Esophagus (tissue), 2 donors: ENCODE measurements at regions not wholly inside any gene's neighbourhood (a gene's known extent, or its start where the extent isn't known, plus 50 kb on each side); places are given as distances from the start of the nearest gene placed in this dataset.

Experiments used
- H3K27ac ChIP-seq, 2 donors: one replicate each; pipeline ENCODE4 v1.5.1; 2013; ENCODE audit warnings: low read depth in 2 of 2, mild to moderate bottlenecking in 2 of 2, inconsistent platforms in 1 of 2, low read length in 1 of 2, moderate library complexity in 1 of 2
- H3K27me3 ChIP-seq, 2 donors: one replicate each; pipeline ENCODE4 v1.6.1; 2013; ENCODE audit warnings: low read length in 2 of 2, control low read depth in 1 of 2, mild to moderate bottlenecking in 1 of 2; ENCODE audit not compliant: insufficient read depth in 2 of 2, control insufficient read depth in 1 of 2
- H3K36me3 ChIP-seq, 2 donors: one replicate each; pipeline ENCODE4 v1.6.1; 2013; ENCODE audit warnings: low read length in 1 of 2; ENCODE audit not compliant: control insufficient read depth in 2 of 2, insufficient read depth in 2 of 2
- H3K4me1 ChIP-seq, 2 donors: one replicate each; pipeline ENCODE4 v1.6.1; 2013; ENCODE audit warnings: low read length in 1 of 2; ENCODE audit not compliant: control insufficient read depth in 2 of 2, insufficient read depth in 2 of 2
- H3K4me3 ChIP-seq, 2 donors: one replicate each; pipeline ENCODE4 v1.5.1; 2013; ENCODE audit warnings: low read length in 2 of 2, mild to moderate bottlenecking in 2 of 2, low read depth in 1 of 2, moderate library complexity in 1 of 2
- H3K9me3 ChIP-seq, 2 donors: one replicate each; pipeline ENCODE4 v1.6.1; 2013; ENCODE audit warnings: mild to moderate bottlenecking in 2 of 2, low read depth in 1 of 2, low read length in 1 of 2, moderate library complexity in 1 of 2; ENCODE audit not compliant: control insufficient read depth in 2 of 2, insufficient read depth in 1 of 2
- WGBS, 2 donors: extraction: QIAGEN DNeasy Blood & Tissue Kit; methylation state at CpG; one replicate each; pipeline ENCODE4 v1.1.7; 2013; 5-methylcytosine and 5-hydroxymethylcytosine counted together
- donor health status: healthy with polysubstance abuse.
- donor health status: Bipolar disorder and iron deficiency.

- Histone ChIP-seq H3K9me3 (no peaks in the 10 kb centered on the region), H3K36me3 (no peaks in the 10 kb centered on the region), H3K4me1 (no peaks in the 10 kb centered on the region), H3K4me3 (no peak overlapping the region), H3K27ac (no peak overlapping the region), H3K27me3 (no peaks in the 10 kb centered on the region)
- WGBS, 2 donors = 84 to 86% methylated on average over 2 of the region's 2 CpGs
These were observed 727.7 kb upstream of the SLIT2 start for GRCh38 chr4:19523964-19524363.

- WGBS, 2 donors = 92 to 94% methylated on average over 3 of the region's 3 CpGs
These were observed 728.7 kb upstream of the SLIT2 start for GRCh38 chr4:19522966-19523365.

GRCh38 chr4:19520939-19521520, 730.7 kb upstream of the SLIT2 start:
- Histone ChIP-seq H3K27ac (no peak overlapping the region), H3K36me3 (no peaks in the 10 kb centered on the region), H3K4me3 (no peak overlapping the region), H3K4me1 (no peaks in the 10 kb centered on the region), H3K27me3 (no peaks in the 10 kb centered on the region), H3K9me3 (no peaks in the 10 kb centered on the region)
- WGBS, 2 donors = 41 to 48% methylated on average over 7 of the region's 7 CpGs

More at GRCh38 chr4:19522966-19523365, 728.7 kb upstream of the SLIT2 start:
- H3K36me3 ChIP-seq = no peaks in the 10 kb centered on the region
- no peaks in the 10 kb centered on the region for H3K9me3 ChIP-seq
- no peaks in the 10 kb centered on the region for H3K4me1 ChIP-seq
- H3K27me3 ChIP-seq = no peaks in the 10 kb centered on the region
- no peak overlapping the region for H3K27ac ChIP-seq
- no peak overlapping the region for H3K4me3 ChIP-seq

GRCh38 chr4:19514276-19515070, 737.2 kb upstream of the SLIT2 start:
- Histone ChIP-seq H3K27ac (no peak overlapping the region), H3K4me3 (no peak overlapping the region), H3K27me3 (no peaks in the 10 kb centered on the region), H3K4me1 (no peaks in the 10 kb centered on the region), H3K36me3 (no peaks in the 10 kb centered on the region), H3K9me3 (no peaks in the 10 kb centered on the region)
- WGBS, 2 donors = 74 to 83% methylated on average over 1 of the region's 1 CpG

GRCh38 chr4:19512086-19512485, 739.6 kb upstream of the SLIT2 start:
- Histone ChIP-seq H3K27ac (no peak overlapping the region), H3K27me3 (no peaks in the 10 kb centered on the region), H3K4me3 (no peak overlapping the region), H3K36me3 (no peaks in the 10 kb centered on the region), H3K9me3 (no peaks in the 10 kb centered on the region), H3K4me1 (no peaks in the 10 kb centered on the region)
- 44 to 53% methylated on average over 1 of the region's 1 CpG for WGBS, 2 donors

GRCh38 chr4:19510993-19511392, 740.7 kb upstream of the SLIT2 start:
- H3K4me1 ChIP-seq = no peaks in the 10 kb centered on the region
- no peaks in the 10 kb centered on the region for H3K27me3 ChIP-seq
- no peak overlapping the region for H3K4me3 ChIP-seq
- H3K36me3 ChIP-seq = no peaks in the 10 kb centered on the region
- H3K9me3 ChIP-seq = no peaks in the 10 kb centered on the region
- H3K27ac ChIP-seq = no peak overlapping the region

- Histone ChIP-seq H3K27me3 (no peaks in the 10 kb centered on the region), H3K4me1 (no peaks in the 10 kb centered on the region), H3K27ac (no peak overlapping the region), H3K36me3 (no peaks in the 10 kb centered on the region), H3K4me3 (no peak overlapping the region), H3K9me3 (no peaks in the 10 kb centered on the region)
- WGBS, 2 donors = 68 to 73% methylated on average over 4 of the region's 4 CpGs
These were observed 743.3 kb upstream of the SLIT2 start for GRCh38 chr4:19508442-19508841.

- Histone ChIP-seq H3K9me3 (no peaks in the 10 kb centered on the region), H3K27ac (no peak overlapping the region), H3K27me3 (no peaks in the 10 kb centered on the region), H3K36me3 (no peaks in the 10 kb centered on the region), H3K4me1 (no peaks in the 10 kb centered on the region), H3K4me3 (no peak overlapping the region)
These were observed 754.0 kb upstream of the SLIT2 start for GRCh38 chr4:19497705-19498104.

- Histone ChIP-seq H3K36me3 (no peaks in the 10 kb centered on the region), H3K4me1 (no peaks in the 10 kb centered on the region), H3K4me3 (no peak overlapping the region), H3K9me3 (no peaks in the 10 kb centered on the region), H3K27ac (no peak overlapping the region), H3K27me3 (no peaks in the 10 kb centered on the region)
- 73 to 79% methylated on average over 2 of the region's 2 CpGs for WGBS, 2 donors
These were observed 754.9 kb upstream of the SLIT2 start for GRCh38 chr4:19496756-19497155.

GRCh38 chr4:19494961-19495360, 756.7 kb upstream of the SLIT2 start:
- Histone ChIP-seq H3K4me3 (no peak overlapping the region), H3K9me3 (no peaks in the 10 kb centered on the region), H3K27ac (no peak overlapping the region), H3K4me1 (no peaks in the 10 kb centered on the region), H3K36me3 (no peaks in the 10 kb centered on the region), H3K27me3 (no peaks in the 10 kb centered on the region)
